GM06990 (cell line): ENCODE measurements at regions not wholly inside any gene's neighbourhood (a gene's known extent, or its start where the extent isn't known, plus 50 kb on each side); places are given as distances from the start of the nearest gene placed in this dataset.
A peak's percentile ranks its signal among the peaks of the same experiment; 100 is the strongest.
"Not testable (repeated sequence)": the region's sequence is repeated elsewhere in the genome, so short reads cannot be mapped to it uniquely, and the experiment has no call there.

Source experiments
- DNase-seq: peaks from one replicate; pipeline ENCODE4 v3.0.0-alpha.2; 2011; ENCODE audit not compliant: insufficient read length; ENCODE audit errors: extremely low read depth
- H3K27me3 ChIP-seq: replicated peaks from 2 replicates; pipeline ENCODE4 v1.6.0; 2011; ENCODE audit warnings: low read length; ENCODE audit not compliant: control insufficient read depth, insufficient read depth
- H3K36me3 ChIP-seq: 2 replicates; pipeline ENCODE4 v1.5.1; 2011; ENCODE audit warnings: low read length; ENCODE audit not compliant: control insufficient read depth, insufficient read depth
- H3K4me3 ChIP-seq: replicated peaks from 2 replicates; pipeline ENCODE4 v1.5.1; 2011; ENCODE audit warnings: low read depth, mild to moderate bottlenecking, control low read depth, low read length
- CTCF ChIP-seq: IDR thresholded peaks from 2 replicates; pipeline ENCODE4 v1.5.1; 2011; ENCODE audit warnings: low read length, control low read depth, mild to moderate bottlenecking, inconsistent platforms; ENCODE audit not compliant: insufficient read depth, poor library complexity, severe bottlenecking

GRCh38 chr16:17963185-17963836, 373.2 kb downstream of the NPIPA8 start:
- TF ChIP-seq CTCF = no peak

GRCh38 chr16:17962726-17963125, 373.8 kb downstream of the NPIPA8 start:
- DNase-seq = no peak
- H3K4me3 ChIP-seq = no peak overlapping the region
- TF ChIP-seq CTCF = no peak
- no peaks in the 10 kb centered on the region for H3K36me3 ChIP-seq
- H3K27me3 ChIP-seq = no peaks in the 10 kb centered on the region

More at GRCh38 chr16:17963185-17963836, 373.2 kb downstream of the NPIPA8 start:
- DNase-seq = peak; percentile 48
- H3K27me3 ChIP-seq = no peaks in the 10 kb centered on the region
- no peak overlapping the region for H3K4me3 ChIP-seq
- H3K36me3 ChIP-seq = no peaks in the 10 kb centered on the region

- DNase-seq, H3K4me3 ChIP-seq: not testable (repeated sequence)
Observed at GRCh38 chr16:17961822-17962221, 374.7 kb downstream of the NPIPA8 start.

GRCh38 chr16:17951378-17951777, 385.2 kb downstream of the NPIPA8 start:
- DNase-seq = no peak
- H3K4me3 ChIP-seq = no peak overlapping the region
- no peaks in the 10 kb centered on the region for H3K36me3 ChIP-seq
- no peaks in the 10 kb centered on the region; the same call in 1 of the 2 replicates for H3K27me3 ChIP-seq
- no peak for TF ChIP-seq CTCF

More at GRCh38 chr16:17961822-17962221, 374.7 kb downstream of the NPIPA8 start:
- H3K27me3 ChIP-seq, H3K36me3 ChIP-seq: not testable (repeated sequence)

GRCh38 chr16:17949982-17950250, 386.6 kb downstream of the NPIPA8 start:
- no peaks in the 10 kb centered on the region; the same call in 1 of the 2 replicates for H3K27me3 ChIP-seq
- TF ChIP-seq CTCF = no peak

GRCh38 chr16:17949141-17949981, 387.2 kb downstream of the NPIPA8 start:
- no peaks in the 10 kb centered on the region for H3K36me3 ChIP-seq
- no peak overlapping the region for H3K4me3 ChIP-seq
- no peaks in the 10 kb centered on the region; the same call in 1 of the 2 replicates for H3K27me3 ChIP-seq
- DNase-seq = no peak
- no peak for TF ChIP-seq CTCF

More at GRCh38 chr16:17949982-17950250, 386.6 kb downstream of the NPIPA8 start:
- Histone ChIP-seq H3K36me3 (no peaks in the 10 kb centered on the region), H3K4me3 (no peak overlapping the region)
- DNase-seq = no peak
